NCI-H2196 (cell line): ENCODE measurements at regions not wholly inside any gene's neighbourhood (a gene's known extent, or its start where the extent isn't known, plus 50 kb on each side); places are given as distances from the start of the nearest gene placed in this dataset.

ENCODE experiments used
- DNase-seq: peaks from one replicate; lab custom pipeline; 2025; ENCODE audit not compliant: unreplicated experiment; lab: John Stamatoyannopoulos, UW

- DNase-seq = no peak
Observed at GRCh38 chr5:125836256-125836655, 587.0 kb upstream of the GRAMD2B start.

- DNase-seq = no peak
Observed at GRCh38 chr5:125837866-125838265, 585.3 kb upstream of the GRAMD2B start.

GRCh38 chr5:125847561-125847960 is 575.6 kb upstream of the GRAMD2B start:
- no peak for DNase-seq

- DNase-seq = no peak
Observed at GRCh38 chr5:125848751-125849150, 574.5 kb upstream of the GRAMD2B start.

- DNase-seq = no peak
Observed at GRCh38 chr5:125856949-125857348, 566.3 kb upstream of the GRAMD2B start.

GRCh38 chr5:125863579-125863978 is 559.6 kb upstream of the GRAMD2B start:
- DNase-seq = no peak

- DNase-seq = no peak
Observed at GRCh38 chr5:125865166-125865815, 557.9 kb upstream of the GRAMD2B start.

- no peak for DNase-seq
Observed at GRCh38 chr5:125868036-125868435, 555.2 kb upstream of the GRAMD2B start.

GRCh38 chr5:125870256-125870655 is 553.0 kb upstream of the GRAMD2B start:
- DNase-seq = no peak

- DNase-seq = no peak
Observed at GRCh38 chr5:125874057-125874456, 549.2 kb upstream of the GRAMD2B start.

- no peak for DNase-seq
Observed at GRCh38 chr5:125874717-125875116, 548.5 kb upstream of the GRAMD2B start.

GRCh38 chr5:125877248-125877647 is 546.0 kb upstream of the GRAMD2B start:
- DNase-seq = no peak

- DNase-seq = no peak
Observed at GRCh38 chr5:125882061-125882460, 541.1 kb upstream of the GRAMD2B start.

- no peak for DNase-seq
Observed at GRCh38 chr5:125883223-125883622, 540.0 kb upstream of the GRAMD2B start.

- no peak for DNase-seq
Observed at GRCh38 chr5:125888358-125888757, 534.9 kb upstream of the GRAMD2B start.

GRCh38 chr5:125890511-125890931 is 532.7 kb upstream of the GRAMD2B start:
- DNase-seq = no peak

GRCh38 chr5:125891061-125891725 is 532.0 kb upstream of the GRAMD2B start:
- no peak for DNase-seq

GRCh38 chr5:125894383-125894782 is 528.8 kb upstream of the GRAMD2B start:
- no peak for DNase-seq

- no peak for DNase-seq
Observed at GRCh38 chr5:125896368-125896767, 526.8 kb upstream of the GRAMD2B start.

GRCh38 chr5:125897089-125897488 is 526.1 kb upstream of the GRAMD2B start:
- no peak for DNase-seq

GRCh38 chr5:125898851-125899405 is 524.3 kb upstream of the GRAMD2B start:
- DNase-seq = no peak

GRCh38 chr5:125912028-125912427 is 511.2 kb upstream of the GRAMD2B start:
- DNase-seq = no peak
